B cell (primary cell): ENCODE measurements at regions not wholly inside any gene's neighbourhood (a gene's known extent, or its start where the extent isn't known, plus 50 kb on each side); places are given as distances from the start of the nearest gene placed in this dataset.
"Not testable (repeated sequence)": the region's sequence is repeated elsewhere in the genome, so short reads cannot be mapped to it uniquely, and the experiment has no call there.

Experiments
- EZH2 ChIP-seq: IDR thresholded peaks from 2 replicates; pipeline ENCODE4 v1.6.1; 2012; ENCODE audit warnings: borderline replicate concordance, low read depth, mild to moderate bottlenecking, moderate library complexity, low read length; ENCODE audit not compliant: insufficient read depth, poor library complexity, severe bottlenecking
- TF ChIP-seq, protein P1 (sequence below): fragments of 200-600 bp; IDR thresholded peaks from one replicate; pipeline ENCODE4 v1.8.0; 2022; ENCODE audit warnings: antibody characterized with exemption, mild to moderate bottlenecking

DNA sequence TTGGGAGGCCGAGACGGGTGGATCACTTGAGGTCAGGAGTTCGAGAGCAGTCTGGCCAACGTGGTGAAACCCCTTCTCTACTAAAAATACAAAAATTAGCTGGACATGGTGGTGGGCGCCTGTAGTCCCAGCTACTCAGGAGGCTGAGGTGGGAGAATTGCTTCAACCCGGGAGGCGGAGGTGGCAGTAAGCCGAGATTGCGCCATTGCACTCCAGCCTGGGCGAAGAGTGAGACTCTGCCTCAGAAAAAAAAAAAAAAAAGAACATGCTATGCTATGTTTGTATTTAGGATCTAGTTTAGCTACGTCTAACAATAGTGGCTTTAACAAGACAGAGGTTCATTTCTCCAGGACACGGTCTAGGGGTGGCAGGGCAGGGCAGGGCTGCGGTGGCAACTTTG is 103.3 kb downstream of the TNFRSF13B start:
- not testable (repeated sequence) for TF ChIP-seq EZH2
- TF ChIP-seq, protein P1, sequence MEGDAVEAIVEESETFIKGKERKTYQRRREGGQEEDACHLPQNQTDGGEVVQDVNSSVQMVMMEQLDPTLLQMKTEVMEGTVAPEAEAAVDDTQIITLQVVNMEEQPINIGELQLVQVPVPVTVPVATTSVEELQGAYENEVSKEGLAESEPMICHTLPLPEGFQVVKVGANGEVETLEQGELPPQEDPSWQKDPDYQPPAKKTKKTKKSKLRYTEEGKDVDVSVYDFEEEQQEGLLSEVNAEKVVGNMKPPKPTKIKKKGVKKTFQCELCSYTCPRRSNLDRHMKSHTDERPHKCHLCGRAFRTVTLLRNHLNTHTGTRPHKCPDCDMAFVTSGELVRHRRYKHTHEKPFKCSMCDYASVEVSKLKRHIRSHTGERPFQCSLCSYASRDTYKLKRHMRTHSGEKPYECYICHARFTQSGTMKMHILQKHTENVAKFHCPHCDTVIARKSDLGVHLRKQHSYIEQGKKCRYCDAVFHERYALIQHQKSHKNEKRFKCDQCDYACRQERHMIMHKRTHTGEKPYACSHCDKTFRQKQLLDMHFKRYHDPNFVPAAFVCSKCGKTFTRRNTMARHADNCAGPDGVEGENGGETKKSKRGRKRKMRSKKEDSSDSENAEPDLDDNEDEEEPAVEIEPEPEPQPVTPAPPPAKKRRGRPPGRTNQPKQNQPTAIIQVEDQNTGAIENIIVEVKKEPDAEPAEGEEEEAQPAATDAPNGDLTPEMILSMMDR: not testable (repeated sequence)
